ENCODE measurements at regions not wholly inside any gene's neighbourhood (a gene's known extent, or its start where the extent isn't known, plus 50 kb on each side); places are given as distances from the start of the nearest gene placed in this dataset.

DNA sequence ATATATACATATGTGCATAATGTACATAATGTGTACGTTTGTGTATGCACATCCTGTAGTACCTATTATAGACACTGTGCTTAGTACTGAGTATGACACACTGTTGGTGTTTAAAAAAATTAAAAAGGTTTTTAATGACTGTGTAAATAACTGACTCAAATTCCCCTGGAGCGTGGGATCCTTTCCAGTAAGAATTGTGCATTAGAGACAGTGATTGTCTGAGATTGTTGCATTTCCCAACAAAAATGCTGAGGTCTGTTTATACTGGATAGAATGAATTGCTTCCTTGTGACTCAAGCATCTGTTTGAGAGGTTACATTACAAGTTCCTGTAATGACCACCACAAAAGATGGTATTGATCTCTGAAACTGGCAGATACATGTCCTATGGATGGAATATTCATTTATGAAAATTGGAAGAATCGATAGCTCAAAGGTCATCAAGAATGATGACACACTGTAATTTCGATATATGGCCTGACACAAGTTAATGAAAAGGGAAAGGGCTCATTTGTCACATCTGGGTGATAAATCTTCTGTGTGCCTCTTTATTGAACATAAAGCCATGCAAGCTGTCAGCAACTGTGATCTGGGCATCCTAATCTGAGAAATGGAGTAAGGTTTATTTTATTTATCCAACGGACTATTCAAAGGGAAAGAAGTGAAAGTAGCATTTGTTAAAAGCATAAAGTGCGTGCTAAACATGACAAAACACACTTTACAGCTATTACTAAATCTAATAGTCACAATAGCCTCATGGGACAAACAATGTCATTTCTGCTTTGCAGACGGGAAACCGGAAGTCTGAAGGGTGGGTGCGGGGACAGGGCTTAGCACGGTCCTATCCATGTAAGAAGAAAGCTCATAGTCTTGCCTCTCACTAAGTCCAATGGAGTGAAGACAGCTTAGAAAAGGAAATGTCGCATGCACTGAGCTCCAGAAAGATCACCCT lies 228.8 kb downstream of the CDH11 start:
- DNase-seq, result no peak

DNA sequence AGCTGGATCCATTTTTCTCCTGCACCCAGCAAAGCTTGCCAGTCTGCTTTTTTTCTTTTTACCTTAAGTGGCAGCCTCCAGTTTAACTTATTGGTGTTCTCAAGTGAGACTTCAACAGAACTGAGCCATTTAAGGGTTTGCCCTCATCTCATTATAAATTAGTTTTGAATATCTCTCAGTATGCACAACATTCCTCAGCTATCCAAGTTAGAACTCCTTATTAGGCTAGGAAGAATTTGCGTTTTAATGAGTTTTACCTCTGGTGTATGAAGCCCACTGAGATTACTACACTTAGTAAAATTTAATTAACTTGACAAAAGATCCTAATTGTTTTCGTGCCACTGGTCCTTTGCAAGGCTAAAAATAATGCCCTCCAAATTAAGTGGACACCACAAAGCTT lies 232.4 kb downstream of the CDH11 start:
- DNase-seq, result no peak

DNA sequence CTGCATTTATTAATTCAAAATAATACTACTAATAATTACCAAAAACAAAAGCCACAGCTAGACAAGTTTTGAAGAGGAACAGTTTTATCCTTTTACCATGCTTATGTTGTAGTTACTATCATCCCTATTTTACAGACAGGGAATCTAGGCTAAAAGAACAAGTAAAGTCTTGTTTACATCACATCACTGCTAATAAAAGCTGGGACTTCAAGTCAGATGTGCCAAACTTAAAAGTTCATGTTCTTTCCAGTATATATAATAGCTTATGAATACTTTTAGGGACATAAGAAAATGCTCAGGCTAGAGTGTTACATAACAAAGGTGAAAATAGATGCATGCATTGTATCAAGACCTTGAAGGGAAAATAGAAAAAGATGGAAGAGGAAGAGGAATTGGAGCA lies 234.2 kb downstream of the CDH11 start:
- DNase-seq, result no peak

DNA sequence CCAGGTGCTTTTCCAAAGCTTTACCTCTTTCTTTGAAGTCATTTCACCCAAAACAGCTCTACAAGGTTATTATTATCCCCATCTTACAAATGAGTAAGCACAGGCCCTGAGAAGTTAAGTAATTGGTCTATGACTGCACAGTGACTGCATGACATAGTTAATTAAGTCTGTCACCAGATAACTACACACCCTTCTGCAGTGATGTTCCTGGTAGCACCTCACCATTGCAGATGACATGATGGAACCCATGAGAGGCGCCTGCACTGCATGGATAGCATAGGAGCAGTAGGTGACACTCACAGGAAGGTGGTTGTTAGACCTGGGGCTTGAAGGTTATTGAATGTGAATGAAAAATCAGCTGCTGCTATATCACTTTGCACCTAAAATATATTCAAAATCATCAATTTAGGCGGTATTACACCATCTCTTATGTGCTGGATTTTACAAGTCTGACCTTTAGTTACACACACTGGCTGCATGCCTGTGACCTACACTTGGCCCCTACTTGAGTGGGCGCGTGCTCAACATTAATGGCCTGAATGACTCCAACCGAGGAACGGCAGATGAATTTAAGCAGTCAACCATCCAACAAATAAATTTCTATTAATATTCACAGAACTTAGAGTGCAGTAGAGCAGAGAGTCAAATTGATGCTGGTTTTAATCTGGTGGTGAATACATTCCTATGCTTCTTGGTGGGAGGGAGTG lies 239.6 kb downstream of the CDH11 start:
- DNase-seq, result no peak

DNA sequence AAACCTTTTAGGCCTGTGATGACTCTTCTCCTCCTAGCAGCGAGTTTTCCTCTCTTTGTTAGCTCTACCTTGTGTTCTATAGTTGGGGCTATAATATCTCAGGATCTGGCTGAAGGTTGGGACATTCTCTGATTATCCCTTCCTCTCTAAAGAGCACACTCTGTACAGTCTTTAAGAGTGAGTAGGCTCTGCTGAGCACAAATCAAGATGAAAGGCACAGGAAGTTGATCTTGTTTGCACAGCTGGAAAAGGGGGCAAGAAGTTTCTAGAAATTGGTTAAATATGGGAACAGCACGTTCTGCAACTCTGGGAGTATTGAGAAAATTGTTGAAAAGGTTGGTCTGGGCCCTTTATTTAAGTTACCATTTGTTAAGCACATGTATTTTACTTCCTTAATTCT lies 240.9 kb downstream of the CDH11 start:
- no peak for DNase-seq

DNA sequence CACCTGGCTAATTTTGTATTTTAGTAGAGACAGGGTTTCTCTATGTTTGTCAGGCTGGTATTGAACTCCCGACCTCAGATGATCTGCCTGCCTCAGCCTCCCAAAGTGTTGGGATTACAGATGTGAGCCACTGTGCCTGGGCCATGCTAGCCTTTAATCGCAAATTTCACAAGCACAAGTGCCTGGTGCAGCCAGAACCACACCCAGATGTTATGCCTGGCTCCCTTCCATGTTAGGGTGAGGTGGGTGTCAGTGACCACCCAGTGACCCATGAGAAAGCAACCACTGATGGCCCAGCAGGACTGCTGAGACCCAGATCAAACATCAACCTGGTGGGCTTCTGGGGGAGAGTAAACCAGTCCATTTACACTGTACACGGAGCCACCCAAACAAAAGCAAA lies 241.9 kb downstream of the CDH11 start:
- DNase-seq, result no peak

DNA sequence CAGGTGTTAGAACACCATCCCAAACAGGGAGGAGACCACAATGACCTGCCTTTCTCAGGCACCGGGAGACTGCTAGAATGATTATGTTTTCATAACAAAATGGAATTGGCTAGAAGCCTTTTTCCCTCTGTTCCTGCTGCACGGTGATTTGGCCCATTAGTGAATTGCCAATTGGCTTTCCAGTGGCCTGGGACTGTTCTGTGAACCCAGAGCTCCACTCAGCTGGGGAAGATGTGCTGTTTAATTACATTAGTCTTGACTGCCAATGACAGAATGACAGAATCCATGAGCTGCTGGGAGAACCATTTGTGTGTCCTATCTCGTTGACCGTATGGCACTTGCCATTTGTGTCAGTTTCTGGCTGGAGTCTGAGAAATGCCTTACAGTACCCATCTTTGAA lies 242.9 kb downstream of the CDH11 start:
- no peak for DNase-seq

DNA sequence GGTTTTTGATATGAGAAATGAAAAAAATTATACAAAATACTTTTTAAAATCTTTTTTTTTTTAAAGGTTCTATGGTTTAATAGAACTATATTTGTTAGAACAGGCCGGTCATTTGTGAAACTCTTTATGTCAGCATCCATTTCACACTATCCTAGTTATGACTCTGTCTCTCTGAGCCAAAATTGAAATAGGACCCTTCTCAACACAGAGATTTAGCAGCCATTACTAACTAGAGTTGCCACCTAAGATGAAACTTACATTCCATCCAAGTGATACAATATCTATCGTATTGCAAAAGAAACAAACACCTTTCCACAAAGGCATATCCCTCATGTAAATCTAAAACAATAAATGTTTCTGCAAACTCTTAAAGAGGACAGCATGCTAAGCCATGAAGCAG lies 249.8 kb downstream of the CDH11 start:
- DNase-seq, result no peak

DNA sequence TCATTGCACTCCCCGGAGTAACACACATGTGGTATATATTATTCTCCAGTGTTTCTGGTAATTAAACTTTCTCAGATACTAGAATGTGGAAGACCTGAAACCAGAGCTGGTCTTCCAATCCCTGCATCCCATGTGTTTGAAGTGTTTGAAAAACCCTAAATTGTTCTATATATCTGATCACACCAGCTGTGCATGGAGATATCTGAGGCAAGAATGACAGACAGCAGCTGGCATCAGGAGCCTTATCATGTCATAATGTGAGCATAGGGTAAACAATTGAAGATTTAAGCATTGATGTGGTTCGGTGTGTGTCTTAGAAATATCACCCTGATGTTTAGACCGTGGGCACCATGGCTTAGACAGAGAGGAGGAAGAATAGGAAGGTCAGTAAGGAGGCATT lies 251.0 kb downstream of the CDH11 start:
- no peak for DNase-seq

DNA sequence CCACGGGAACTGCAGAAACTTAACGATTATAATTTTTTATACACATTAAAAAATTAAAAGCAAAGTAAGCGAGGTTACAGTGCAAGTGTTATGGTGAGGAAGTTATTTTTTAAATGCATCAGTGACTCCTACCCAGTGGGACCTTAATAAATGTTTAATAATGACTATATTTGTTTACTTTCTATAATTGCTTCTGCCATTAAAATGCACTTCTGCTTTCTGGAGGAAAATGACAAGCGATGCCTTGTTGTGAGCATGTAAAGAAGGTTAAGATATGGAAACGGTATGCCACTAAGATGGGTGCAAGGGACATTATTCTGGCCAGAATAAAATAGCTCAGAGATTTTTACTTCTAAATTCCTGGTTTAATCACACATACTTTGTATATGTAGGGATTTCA lies 252.1 kb downstream of the CDH11 start:
- no peak for DNase-seq

DNA sequence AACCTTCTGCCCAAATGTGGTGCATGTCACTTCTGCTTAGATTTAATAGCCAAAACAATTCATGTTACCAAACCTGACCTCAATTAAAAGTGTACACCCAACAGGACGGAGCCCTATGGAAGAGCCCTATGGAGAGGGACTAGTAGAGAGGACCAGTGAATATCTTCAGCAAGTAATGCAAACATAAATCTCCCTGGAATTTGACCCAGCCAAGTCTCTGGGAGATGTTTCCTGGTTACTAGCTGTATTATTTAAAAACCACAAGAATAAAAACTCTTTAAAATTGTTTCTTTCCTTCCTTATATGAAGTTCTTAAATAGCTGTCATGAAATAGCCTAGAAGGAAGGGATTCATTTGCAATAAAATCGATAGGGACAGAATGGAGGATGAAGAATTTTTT lies 255.8 kb downstream of the CDH11 start:
- no peak for DNase-seq

DNA sequence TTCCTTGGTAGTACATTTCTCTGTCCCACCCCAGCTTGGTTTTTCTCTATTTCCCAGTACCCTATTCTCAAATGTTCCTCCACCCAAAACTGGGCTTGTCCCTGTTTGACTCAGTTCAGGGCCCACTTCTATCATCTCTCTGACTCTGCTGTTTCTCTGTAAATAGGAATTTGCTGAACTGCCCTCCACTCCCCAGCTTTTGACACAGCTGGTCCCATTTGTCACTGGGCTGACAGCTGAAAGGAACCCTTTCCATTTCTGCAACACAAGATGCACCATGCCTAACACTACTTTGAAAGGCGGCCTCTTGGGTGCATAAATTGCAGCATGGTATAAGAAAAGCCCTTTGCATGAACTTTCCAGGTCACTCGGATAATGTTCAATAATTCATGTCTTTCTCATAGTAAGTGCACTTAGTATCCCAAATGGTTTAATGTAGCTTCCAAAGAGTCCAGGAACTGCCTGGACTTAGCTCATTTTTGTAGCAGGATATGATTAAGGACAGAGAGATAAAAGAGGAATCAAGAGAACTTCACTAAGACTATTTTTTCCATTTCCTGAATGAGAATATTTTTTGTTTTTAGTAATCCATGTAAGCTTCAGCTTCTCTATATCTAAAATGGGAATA lies 256.7 kb downstream of the CDH11 start:
- DNase-seq, result no peak

DNA sequence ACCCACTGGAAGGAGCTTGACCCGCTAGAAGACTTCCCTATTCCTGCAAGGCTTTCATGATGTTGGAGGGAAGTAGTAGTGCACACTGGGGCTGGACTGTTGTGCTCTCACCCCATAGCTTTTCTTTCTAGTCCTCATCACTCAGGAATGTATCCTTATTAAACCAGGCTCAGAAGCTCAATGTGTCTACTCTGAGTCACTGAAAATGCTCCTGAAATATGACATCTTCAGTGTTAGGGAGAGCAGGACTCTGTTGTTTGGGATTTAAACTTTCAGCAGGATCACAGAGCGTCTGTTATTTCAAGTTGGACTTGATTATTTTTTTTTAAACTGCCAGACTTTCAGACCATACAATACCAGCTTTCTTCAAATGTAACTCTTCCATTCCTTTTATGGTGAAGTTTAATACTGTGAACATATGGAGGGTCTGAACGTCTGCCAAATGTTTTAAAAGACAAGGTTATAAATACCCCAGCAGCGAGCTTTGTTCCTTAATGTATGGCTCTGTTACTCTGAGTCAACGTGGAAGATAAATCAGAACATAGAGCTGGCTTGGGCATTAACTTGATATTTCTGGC lies 257.5 kb downstream of the CDH11 start:
- DNase-seq, result no peak

DNA sequence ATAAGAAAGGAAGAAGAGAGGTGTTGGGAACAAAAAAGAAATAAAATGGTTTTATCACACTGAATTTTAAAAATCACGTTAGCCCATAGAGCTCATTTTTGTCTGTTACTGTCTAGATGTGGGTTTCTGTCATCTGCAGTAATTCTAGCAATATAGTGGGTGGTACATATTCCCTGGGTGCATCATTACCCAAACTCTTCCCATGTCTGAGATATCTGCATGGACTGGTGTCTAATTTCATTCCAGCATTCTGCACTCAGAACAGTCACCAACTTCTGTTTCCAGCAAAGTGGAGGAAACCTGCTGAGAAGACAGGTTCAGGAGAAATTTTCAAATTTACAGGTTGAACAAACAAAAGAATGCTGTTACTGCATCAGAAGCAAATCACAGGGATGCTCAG lies 263.8 kb downstream of the CDH11 start:
- DNase-seq, result no peak

DNA sequence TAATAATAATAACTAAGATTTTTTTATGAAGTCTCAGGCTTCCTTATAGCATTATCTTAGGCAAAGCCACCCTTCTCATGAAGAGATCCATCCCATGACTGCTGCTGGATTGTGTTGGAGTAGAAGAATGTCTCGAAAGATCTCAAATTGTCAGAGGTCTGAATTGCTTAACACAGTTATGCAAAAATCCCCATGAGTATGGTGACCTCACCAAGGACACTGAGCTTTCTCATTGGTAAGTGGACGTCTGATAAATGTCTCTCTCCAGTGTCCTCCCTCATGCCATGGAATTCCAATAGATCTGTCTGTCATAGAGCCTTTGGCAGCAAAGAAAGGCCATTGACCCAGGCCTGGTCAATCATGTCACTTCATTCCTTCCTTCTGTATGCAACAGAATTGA lies 264.5 kb downstream of the CDH11 start:
- no peak for DNase-seq

DNA sequence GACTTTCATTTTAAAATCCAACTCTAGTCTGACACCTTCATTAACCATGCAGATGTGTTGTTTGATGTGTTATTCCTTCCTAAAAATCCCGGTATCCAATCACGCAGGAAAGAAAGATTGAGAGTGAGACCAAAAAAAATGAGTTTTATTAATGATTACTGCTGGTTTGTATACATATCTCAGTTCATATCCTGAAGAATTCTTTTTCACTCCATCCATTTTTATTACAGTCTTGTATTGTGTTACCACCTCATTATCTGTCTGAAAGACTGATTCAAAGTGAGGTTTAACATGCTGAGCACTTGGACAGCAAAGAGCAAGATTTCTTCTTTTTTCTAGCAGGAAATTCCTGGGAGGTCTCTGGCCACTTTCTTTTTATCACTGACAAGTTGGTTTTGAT lies 268.3 kb downstream of the CDH11 start:
- no peak for DNase-seq

DNA sequence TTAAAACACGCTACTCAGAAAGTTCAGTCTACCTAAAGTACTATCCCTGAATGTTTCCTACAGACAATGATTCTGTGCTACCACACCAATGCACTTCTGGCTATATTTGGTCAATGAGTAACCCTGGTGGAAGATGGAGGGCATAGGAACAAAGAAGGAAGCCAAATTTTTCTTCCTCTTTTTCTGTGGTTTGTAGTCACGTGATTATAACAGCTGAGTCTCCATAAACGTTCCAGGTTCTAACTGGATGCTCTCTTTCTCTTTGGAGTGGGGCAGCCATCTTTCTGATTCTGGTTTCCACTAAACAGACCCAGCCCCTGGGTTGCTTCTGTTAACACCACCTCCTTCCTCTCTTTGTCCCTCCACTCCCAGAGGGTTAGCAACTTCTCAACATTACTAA lies 274.9 kb downstream of the CDH11 start:
- DNase-seq, result no peak

DNA sequence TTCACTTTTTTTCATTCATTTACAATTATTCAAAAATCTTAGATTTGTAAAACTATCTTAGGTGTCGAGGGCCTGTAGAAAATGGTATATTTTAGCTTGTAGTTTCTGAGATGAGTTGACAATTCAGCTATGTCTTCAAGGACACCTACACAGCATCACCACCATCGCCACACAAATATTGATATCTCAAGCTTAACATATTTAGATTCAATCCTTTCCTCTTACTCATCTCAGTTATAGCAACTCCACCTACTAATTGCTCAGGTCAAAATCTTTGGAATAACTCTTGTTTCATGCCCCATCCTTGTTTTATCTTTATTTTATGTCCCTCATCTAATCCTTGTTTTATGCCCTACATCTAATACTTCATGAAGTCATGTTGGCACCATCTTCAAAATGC lies 276.8 kb downstream of the CDH11 start:
- DNase-seq, result no peak

DNA sequence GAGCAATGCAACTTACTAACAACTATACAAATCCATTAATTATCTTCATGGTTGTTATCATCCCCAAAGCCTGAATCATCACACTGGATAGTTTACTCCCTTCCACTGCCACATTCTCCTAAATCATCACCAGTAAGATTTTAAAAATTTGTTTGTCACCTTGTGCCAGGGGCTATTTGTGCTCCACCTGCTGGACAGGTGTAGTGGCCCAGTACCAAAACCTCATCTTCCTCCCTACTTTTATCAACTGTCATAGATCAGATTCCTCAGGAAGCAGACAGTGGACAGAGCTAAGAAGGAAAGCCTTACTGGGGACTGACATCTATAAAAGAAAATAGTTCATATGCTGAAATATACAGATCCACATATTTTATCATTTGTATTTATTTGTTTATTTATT lies 280.4 kb downstream of the CDH11 start:
- no peak for DNase-seq

DNA sequence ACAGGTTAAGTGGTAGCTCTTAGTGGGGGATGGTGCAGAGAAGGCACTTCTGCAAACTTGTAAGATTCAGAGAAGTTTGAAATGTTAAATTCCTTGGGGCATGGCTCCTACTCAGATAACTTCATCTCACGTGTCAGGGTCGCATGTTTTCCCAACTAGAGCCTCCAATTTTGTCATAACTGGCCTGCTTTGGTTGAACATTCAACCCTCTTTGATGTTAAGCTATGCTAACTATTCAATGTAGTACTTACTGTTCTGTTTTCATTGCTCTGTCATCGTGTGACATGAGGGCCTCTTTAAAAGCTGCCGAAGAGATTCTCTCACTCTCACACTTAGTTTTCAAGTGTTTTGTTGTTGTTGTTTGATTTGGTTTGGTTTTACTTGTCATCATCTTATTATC lies 280.8 kb downstream of the CDH11 start:
- DNase-seq, result no peak

DNA sequence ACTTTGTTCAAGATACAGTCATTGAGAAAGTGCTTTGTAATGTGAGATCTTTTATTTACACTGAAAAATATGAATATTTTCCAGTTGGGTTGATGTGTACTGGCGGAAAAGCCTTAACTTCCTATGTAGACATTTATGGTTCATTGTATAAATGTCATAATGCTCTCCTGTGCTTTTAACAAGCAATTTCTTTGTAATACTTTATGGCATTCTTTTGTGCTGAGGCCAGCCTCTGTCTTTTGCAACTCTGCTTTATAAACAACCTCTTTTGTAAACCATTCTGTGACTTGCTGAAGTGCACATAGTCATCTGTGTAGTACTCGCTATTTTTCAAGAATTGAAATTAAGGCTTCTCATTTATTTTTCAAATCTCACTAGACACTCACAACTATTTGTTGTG lies 291.2 kb downstream of the CDH11 start:
- no peak for DNase-seq

DNA sequence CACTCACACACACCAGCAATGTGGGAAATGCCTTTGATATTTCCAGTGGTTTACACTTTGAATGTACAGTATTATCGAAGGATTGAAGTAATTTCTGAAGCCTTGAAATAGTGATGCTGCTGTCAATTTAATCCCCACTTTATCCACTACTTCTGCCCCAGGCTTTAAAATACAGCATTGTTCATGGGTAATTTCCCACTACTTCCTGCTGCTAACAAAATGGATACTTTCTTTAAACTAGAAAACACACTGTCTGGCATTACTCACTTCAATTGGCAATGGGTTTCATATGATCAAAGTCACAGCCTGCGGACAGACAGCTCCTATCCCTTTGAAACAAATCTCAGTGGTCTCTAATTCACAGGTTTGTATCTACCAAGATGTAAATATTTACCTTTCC lies 292.2 kb downstream of the CDH11 start:
- no peak for DNase-seq

DNA sequence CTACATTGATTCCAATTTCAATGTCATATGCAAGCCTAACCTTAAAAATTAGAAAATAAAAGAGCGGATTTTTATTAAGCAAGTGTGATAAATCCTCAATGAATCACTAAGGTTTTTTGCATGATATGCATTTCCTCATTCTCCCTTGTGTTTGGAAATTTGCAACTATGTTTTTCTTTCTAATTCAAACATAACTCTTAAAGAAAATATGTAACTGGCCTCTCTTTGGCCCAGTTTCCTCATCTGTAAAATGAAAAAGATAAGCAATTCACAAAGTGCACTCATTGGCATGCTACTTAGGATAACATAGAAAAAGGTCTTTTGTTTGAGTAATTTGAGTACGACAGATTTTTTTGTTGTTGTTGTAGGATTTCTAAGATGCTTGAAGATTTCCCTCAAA lies 295.5 kb downstream of the CDH11 start:
- DNase-seq, result no peak
